ENCODE measurements at regions not wholly inside any gene's neighbourhood (a gene's known extent, or its start where the extent isn't known, plus 50 kb on each side); places are given as distances from the start of the nearest gene placed in this dataset.

DNA sequence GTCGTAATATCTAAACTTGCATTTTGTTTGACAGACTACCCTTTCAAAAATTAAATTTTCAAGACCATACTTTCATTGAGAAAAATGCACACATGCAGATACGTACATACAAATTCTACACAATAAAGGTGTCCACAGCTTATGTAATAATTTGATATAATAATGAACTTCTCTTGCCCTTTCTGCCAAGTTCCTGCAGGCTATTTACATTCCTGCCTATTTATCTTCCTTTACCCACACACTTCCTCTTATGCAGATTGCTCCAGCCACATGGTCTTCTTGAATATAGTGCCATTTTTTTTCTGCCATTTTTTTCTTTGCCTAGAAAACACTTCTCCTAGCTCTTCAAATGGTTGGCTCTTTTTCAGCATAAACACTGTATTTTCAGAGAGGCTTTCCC is 826.9 kb upstream of the CDH8 start:
- TF ChIP-seq, protein P1, sequence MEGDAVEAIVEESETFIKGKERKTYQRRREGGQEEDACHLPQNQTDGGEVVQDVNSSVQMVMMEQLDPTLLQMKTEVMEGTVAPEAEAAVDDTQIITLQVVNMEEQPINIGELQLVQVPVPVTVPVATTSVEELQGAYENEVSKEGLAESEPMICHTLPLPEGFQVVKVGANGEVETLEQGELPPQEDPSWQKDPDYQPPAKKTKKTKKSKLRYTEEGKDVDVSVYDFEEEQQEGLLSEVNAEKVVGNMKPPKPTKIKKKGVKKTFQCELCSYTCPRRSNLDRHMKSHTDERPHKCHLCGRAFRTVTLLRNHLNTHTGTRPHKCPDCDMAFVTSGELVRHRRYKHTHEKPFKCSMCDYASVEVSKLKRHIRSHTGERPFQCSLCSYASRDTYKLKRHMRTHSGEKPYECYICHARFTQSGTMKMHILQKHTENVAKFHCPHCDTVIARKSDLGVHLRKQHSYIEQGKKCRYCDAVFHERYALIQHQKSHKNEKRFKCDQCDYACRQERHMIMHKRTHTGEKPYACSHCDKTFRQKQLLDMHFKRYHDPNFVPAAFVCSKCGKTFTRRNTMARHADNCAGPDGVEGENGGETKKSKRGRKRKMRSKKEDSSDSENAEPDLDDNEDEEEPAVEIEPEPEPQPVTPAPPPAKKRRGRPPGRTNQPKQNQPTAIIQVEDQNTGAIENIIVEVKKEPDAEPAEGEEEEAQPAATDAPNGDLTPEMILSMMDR (IDR thresholded peaks at IDR 0.05; ENCODE audit: poor library complexity), result no peak
- no peak for TF ChIP-seq EZH2 (IDR thresholded peaks at IDR 0.05; ENCODE audit: borderline replicate concordance)
